ENCODE measurements at regions not wholly inside any gene's neighbourhood (a gene's known extent, or its start where the extent isn't known, plus 50 kb on each side); places are given as distances from the start of the nearest gene placed in this dataset.

GRCh38 chrX:144809025-144809424 lies 438.3 kb upstream of the SPANXN1 start:
- DNase-seq: no peak
- intact Hi-C loops (cut with DNase I): no loop called here
- Histone ChIP-seq H3K9ac (ENCODE audit: low read length in 3 of 3) (no peak overlapping the region), H3K4me3 (ENCODE audit: low read length in 3 of 3) (no peak overlapping the region), H3K9me3 (ENCODE audit: control insufficient read depth in 2 of 3, insufficient read depth in 1 of 3, low read length in 3 of 3) (no peaks in the 10 kb centered on the region), H3K27me3 (ENCODE audit: control insufficient read depth, insufficient read depth, low read length) (no peaks in the 10 kb centered on the region), H3K36me3 (ENCODE audit: control insufficient read depth in 2 of 3, insufficient read depth in 3 of 3, low read length in 3 of 3) (no peaks in the 10 kb centered on the region), H3K27ac (ENCODE audit: low read depth in 2 of 2, low read length in 2 of 2) (no peak overlapping the region), H3K4me1 (ENCODE audit: control insufficient read depth in 2 of 3, insufficient read depth in 2 of 3, low read depth in 1 of 3, low read length in 3 of 3) (no peaks in the 10 kb centered on the region)
- FAIRE-seq: no peak
- TF ChIP-seq, protein P1, sequence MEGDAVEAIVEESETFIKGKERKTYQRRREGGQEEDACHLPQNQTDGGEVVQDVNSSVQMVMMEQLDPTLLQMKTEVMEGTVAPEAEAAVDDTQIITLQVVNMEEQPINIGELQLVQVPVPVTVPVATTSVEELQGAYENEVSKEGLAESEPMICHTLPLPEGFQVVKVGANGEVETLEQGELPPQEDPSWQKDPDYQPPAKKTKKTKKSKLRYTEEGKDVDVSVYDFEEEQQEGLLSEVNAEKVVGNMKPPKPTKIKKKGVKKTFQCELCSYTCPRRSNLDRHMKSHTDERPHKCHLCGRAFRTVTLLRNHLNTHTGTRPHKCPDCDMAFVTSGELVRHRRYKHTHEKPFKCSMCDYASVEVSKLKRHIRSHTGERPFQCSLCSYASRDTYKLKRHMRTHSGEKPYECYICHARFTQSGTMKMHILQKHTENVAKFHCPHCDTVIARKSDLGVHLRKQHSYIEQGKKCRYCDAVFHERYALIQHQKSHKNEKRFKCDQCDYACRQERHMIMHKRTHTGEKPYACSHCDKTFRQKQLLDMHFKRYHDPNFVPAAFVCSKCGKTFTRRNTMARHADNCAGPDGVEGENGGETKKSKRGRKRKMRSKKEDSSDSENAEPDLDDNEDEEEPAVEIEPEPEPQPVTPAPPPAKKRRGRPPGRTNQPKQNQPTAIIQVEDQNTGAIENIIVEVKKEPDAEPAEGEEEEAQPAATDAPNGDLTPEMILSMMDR (IDR thresholded peaks at IDR 0.05; ENCODE audit: borderline replicate concordance, extremely low read depth, insufficient read depth): no peak

DNA sequence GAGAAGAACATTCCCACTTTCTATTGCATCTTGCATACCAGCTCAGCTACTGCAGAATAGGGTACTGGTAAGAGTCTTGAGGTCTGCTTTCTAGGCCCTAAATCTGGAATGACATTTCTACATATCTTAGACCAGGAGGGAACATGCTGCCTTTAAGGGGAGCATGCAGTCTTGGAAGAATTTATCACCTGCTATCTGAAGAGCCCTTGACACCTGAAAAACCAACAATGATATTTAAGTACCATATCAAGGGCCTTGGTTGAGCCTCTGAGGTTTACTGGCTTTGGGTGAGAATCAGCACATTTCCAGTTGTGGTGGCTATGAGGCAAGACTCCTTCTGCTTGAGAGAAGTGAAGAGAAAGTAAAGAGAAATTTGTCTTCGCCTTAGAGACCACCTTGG lies 436.8 kb upstream of the SPANXN1 start:
- TF ChIP-seq, protein P1 (IDR thresholded peaks at IDR 0.05; ENCODE audit: borderline replicate concordance, extremely low read depth, insufficient read depth): no peak
- intact Hi-C loops (cut with DNase I): no loop called here

DNA sequence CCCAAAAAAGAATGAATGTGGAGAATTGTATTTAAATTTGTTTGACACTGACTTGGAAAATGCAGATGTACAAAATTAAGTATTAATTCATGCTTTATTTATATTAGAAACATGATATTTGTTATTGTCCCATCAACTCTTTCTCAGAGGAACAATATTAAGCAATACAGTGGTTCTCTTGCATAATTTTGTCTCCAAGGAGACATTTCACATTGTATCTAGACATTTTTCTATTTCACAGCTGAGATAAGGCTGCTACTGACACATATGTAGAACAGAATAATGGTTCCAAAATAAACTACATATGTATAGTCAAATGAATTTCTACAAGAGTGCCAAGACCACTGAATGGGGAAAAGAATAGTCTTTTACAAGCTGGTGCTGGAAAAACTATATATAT lies 427.9 kb upstream of the SPANXN1 start:
- Histone ChIP-seq H3K27me3 (ENCODE audit: control insufficient read depth, insufficient read depth, low read length) (no peaks in the 10 kb centered on the region), H3K4me3 (ENCODE audit: low read length in 3 of 3) (no peak overlapping the region), H3K9me3 (ENCODE audit: control insufficient read depth in 2 of 3, insufficient read depth in 1 of 3, low read length in 3 of 3) (no peaks in the 10 kb centered on the region), H3K9ac (ENCODE audit: low read length in 3 of 3) (no peak overlapping the region), H3K27ac (ENCODE audit: low read depth in 2 of 2, low read length in 2 of 2) (no peak overlapping the region), H3K4me1 (ENCODE audit: control insufficient read depth in 2 of 3, insufficient read depth in 2 of 3, low read depth in 1 of 3, low read length in 3 of 3) (no peaks in the 10 kb centered on the region), H3K36me3 (ENCODE audit: control insufficient read depth in 2 of 3, insufficient read depth in 3 of 3, low read length in 3 of 3) (no peaks in the 10 kb centered on the region)
- intact Hi-C loops (cut with DNase I): no loop called here
- no peak for DNase-seq
- peak; percentile 74 for FAIRE-seq
- TF ChIP-seq, protein P1 (IDR thresholded peaks at IDR 0.05; ENCODE audit: borderline replicate concordance, extremely low read depth, insufficient read depth): no peak

More for the DNA sequence above, 436.8 kb upstream of the SPANXN1 start:
- no peak overlapping the region for H3K9ac ChIP-seq (ENCODE audit: low read length in 3 of 3)
- H3K4me1 ChIP-seq (ENCODE audit: control insufficient read depth in 2 of 3, insufficient read depth in 2 of 3, low read depth in 1 of 3, low read length in 3 of 3): no peaks in the 10 kb centered on the region
- no peak overlapping the region for H3K27ac ChIP-seq (ENCODE audit: low read depth in 2 of 2, low read length in 2 of 2)
- H3K36me3 ChIP-seq (ENCODE audit: control insufficient read depth in 2 of 3, insufficient read depth in 3 of 3, low read length in 3 of 3): no peaks in the 10 kb centered on the region
- H3K9me3 ChIP-seq (ENCODE audit: control insufficient read depth in 2 of 3, insufficient read depth in 1 of 3, low read length in 3 of 3): no peaks in the 10 kb centered on the region
- no peak overlapping the region for H3K4me3 ChIP-seq (ENCODE audit: low read length in 3 of 3)
- DNase-seq (no peak), FAIRE-seq (no peak)
- no peaks in the 10 kb centered on the region for H3K27me3 ChIP-seq (ENCODE audit: control insufficient read depth, insufficient read depth, low read length)

GRCh38 chrX:144840616-144841015 lies 406.7 kb upstream of the SPANXN1 start:
- Histone ChIP-seq H3K4me1 (ENCODE audit: control insufficient read depth in 2 of 3, insufficient read depth in 2 of 3, low read depth in 1 of 3, low read length in 3 of 3) (no peaks in the 10 kb centered on the region), H3K9me3 (ENCODE audit: control insufficient read depth in 2 of 3, insufficient read depth in 1 of 3, low read length in 3 of 3) (no peaks in the 10 kb centered on the region), H3K27ac (ENCODE audit: low read depth in 2 of 2, low read length in 2 of 2) (no peak overlapping the region), H3K27me3 (ENCODE audit: control insufficient read depth, insufficient read depth, low read length) (no peaks in the 10 kb centered on the region), H3K9ac (ENCODE audit: low read length in 3 of 3) (no peak overlapping the region), H3K4me3 (ENCODE audit: low read length in 3 of 3) (no peak overlapping the region), H3K36me3 (ENCODE audit: control insufficient read depth in 2 of 3, insufficient read depth in 3 of 3, low read length in 3 of 3) (no peaks in the 10 kb centered on the region)
- DNase-seq: no peak
- intact Hi-C loops (cut with DNase I): no loop called here
- TF ChIP-seq, protein P1 (IDR thresholded peaks at IDR 0.05; ENCODE audit: borderline replicate concordance, extremely low read depth, insufficient read depth): no peak
- FAIRE-seq: no peak
